ENCODE measurements at regions not wholly inside any gene's neighbourhood (a gene's known extent, or its start where the extent isn't known, plus 50 kb on each side); places are given as distances from the start of the nearest gene placed in this dataset.
"Not testable (repeated sequence)": the region's sequence is repeated elsewhere in the genome, so short reads cannot be mapped to it uniquely, and the experiment has no call there.

DNA sequence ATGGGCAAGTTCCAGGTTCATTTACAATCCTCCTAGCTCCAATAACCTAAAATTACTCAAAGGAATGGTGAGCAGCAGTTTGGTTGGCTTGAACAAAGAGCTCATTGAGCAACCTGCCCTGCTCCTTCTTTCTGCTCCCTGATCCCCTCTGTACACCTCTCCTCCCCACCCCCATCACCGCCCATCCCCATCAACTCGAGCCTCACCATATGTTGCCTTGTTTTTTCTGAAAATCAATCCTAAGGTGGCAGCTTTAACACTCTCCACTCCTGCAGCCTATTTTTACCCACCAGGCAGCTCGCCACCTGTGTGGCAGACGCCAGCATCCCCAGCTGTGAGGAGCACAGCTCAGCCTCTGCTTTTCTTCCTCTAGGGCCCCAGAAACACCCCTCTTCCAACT is 533.4 kb upstream of the BRINP1 start:
- no peak for DNase-seq

DNA sequence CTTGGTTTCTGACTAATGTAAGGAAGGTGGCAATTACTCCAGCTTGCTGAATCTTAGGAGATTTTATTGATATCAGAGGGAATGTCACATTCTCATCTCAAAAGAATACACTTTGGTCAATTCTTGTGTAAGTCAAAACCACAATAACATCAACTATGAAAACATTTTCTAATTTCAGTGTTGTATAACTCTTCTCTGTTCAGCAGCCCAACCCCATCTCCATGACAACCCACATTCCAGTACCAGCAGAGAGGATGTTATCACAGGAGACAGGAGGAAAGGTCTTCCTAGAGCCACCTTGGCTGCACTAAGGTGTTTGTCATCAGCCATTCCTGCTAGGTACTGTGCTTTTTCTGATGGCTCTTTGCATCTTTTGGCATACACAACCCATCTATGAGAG is 529.1 kb upstream of the BRINP1 start:
- no peak for DNase-seq

DNA sequence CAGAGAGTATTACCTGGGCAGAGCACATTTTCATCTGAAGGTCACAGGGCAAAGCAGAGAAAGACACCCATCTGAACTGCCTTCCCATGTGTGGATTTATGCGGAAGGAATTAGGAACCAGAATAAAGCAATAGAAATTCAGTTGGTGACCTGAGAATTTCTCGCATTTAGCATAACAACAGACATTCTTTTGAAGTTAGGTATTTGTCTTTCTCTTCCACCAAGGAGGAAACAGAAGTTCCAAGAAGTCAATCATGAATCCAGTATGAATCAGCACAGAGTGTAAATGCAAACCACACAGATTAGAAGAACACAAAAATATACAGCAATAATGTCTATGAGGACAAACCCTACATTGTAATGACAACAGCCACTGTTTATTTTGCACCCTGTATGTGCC is 515.2 kb upstream of the BRINP1 start:
- no peak for DNase-seq

DNA sequence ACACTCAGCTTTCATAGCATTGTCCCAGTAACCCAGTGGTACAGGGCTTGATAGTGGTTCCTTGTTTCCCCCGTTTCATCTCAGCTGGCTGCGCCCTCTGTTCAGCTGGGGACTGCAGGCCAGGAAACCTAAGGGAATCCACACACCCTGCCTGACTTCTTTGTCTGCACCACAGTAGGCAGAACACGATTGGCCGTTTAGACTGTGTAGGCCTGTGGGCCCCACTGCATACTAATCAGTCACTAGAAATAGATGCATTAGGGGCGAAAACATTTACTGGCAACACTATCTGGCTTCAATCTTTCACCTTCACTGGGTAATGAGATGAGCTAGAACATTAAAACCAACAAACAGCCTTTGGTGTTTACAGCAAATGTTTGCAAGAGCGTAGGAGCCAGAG is 512.7 kb upstream of the BRINP1 start:
- DNase-seq = no peak

DNA sequence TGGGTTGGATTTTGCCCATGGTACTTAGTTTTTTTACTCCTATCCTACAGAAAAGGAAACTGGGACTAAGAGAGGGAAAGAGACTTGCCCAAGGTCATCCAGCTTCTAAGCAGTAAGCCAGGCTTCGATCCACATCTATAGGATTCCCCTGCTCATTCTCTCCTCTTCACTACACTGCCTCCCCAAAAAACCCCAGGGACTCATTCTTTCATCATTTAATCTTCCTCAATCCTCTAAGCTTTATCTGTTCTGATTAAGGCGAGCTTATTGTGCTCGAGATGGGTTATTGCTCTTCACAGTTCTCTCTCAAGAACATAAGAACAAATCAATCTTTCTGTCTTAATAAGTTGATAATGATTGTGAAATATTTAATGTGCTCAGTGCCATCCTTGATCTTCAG is 511.1 kb upstream of the BRINP1 start:
- DNase-seq = no peak

DNA sequence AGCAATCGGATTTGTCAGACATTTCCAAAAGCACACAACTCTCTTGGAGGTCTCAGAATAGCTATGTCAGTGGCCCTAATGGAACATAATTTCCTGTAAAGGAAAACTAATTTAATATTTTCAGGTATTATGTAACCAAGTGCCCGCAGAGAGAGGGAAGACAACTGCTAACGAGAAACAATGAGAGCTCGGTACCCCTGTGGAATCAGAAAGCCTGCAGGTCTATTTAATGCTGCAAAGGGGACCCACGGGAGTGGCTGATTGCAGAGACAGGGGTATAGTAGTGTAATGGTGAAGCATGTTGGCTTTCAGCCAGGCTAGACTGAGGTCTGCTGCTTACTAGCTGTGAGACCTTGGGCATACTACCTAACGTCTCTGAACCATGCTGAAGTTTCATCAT is 508.1 kb upstream of the BRINP1 start:
- DNase-seq = no peak

DNA sequence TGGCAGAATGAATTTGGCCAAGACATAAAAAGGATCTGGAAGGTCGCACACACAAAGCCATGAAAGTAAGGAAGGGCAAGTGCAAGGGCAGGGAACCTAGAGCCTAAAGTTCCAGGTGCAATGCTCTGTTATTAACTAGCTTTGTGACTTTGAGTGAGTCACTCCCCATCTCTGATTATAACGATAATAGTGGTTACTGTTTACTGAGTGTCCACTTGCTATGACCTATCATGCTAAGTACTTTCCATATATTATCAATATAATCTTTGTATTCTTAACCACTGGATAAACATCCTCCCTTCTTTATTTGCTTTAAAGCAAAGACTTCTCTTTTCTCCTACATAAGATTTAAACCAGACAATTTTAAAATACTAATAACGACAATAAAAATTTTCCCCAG is 504.6 kb upstream of the BRINP1 start:
- DNase-seq = no peak

DNA sequence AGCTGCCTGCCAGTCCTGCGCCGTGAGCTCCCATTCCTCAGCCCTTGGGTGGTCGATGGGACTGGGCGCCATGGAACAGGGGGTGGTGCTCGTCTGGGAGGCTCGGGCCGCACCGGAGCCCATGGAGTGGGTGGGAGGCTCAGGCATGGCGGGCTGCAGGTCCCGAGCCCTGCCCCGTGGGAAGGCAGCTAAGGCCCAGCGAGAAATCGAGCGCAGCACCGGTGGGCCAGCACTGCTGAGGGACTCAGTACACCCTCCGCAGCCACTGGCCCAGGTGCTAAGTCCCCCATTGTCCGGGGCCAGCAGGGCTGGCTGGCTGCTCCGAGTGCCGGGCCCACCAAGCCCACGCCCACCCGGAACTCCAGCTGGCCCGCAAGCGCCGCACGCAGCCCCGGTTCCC is 501.0 kb upstream of the BRINP1 start:
- not testable (repeated sequence) for DNase-seq

DNA sequence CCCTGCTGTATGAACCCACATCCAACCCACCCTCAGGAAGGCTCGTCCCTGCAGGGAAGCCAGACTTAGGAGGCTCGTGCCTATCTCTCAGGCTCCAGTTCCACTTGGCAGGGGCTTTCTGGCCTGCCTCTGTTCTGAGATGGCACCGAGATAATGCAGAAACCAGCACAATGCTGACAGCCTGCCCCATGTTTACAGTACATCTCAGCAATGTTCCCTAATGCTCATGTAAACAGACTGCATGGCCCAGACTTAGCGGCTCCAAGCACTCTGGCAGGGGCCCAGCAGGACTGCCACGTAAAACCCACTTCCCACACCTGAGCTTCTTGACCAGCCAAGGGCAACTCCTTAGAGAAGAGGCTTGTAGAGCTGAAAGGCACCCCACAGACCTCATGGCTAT is 499.5 kb upstream of the BRINP1 start:
- no peak for DNase-seq

DNA sequence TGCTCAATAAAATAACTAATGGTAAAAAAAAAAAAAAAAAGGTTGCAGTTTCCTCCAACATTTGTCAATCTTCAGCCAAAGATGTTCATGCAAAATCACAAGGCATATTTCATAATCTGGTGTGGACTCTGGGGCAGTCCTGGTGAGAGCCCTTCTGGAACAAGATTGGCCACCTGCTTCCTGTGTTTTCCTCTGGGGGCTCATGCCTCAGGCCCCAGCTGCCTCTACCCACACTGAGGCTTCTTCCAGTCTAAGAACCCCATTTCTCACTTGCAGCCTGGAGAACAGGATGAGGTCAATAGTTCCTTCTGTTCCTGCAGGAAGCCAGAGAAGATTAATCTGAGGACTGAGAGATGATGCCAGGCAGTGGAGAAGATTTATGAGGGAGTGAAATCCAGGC is 492.6 kb upstream of the BRINP1 start:
- DNase-seq = no peak

DNA sequence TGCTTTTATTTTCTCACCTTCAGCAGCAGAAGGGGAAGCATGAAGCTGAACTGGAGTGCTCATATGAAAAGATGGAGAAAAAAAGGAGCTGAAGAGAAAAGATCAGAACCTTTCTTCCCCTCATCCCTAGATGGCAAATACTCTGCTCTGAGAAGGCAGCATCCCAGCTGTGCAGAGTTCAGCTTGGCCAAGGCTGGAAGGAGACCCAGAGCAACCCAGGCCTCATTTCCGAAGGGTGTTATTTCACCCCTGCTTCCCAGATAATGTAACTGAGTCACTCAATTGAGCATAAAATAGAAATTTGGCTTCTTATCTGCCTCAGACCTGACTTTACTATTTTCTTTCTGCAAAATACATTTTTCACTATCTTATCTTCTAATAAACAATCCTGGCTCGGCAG is 489.9 kb upstream of the BRINP1 start:
- no peak for DNase-seq

DNA sequence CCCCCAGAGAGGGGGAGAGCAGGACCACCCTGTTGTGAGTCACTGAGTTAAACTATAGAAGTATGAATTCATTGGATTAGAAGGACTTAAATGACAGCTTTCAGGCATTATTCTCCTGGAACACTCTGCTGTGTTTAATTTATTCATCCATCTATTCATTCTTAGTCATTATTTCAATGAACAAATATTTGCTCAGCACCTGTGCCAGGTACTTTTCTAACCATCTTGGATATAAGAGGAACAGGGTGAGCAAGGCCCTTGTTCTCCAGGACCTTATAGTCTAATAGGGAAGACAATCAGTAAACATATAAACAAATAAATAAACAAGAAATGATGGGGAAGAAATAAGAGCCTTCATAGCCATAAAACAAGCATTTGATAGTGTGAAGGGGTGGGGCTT is 483.9 kb upstream of the BRINP1 start:
- no peak for DNase-seq

DNA sequence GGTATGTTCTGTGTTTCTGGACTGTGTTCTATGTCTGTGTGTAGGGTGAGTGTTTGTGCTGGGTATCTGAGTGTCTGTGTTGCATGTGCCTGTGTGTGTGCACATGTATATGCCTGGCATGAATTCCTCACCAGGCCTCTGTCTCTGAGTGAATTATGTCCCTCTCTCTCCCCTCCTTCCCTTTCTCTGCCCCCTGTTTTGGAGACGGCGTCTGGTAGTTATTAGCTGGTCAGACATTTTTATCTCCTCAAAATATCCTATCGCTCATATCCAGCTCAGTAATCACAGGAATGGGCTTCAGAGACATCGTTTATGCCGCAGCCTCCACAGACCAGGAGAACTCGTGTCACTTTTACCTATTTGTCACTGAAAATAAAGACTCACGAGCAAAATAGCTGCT is 483.2 kb upstream of the BRINP1 start:
- DNase-seq = no peak

DNA sequence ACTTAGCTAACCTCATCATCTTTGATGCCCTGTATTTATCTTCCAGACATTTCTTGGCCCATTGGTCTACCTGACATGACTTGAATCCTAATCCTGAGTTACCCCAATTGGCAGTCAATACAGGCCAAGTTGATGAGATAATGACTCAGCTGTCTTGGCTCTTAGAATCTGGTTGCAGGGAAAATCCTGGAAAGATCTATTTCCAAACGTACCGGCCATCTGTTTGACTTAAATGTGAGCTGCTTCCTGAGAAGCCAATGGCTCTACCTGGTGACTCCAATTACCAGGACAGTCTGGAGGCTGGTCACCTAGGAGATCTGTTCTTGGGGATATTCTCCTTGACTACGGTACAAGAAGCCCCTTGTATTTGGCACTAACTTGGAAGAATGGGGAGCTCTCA is 475.2 kb upstream of the BRINP1 start:
- DNase-seq = no peak

DNA sequence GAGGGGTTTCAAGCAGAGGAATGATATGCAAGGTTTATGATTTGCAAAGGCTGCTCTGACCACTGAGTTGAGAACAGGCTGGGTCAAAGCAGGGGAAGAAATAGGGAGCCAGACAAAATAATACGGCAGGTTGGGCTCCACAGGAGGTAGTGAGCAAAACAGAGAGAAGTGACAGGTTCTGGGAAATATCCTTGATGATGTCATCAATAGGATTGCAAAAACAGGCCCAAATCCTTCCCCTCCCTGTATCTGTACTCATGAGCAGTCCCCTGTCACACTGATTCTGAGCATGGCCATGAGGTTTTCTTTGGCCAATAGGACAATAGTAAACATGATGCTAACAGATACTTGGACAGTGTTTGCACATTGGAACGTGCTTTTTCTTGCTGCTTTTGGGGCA is 471.8 kb upstream of the BRINP1 start:
- no peak for DNase-seq

DNA sequence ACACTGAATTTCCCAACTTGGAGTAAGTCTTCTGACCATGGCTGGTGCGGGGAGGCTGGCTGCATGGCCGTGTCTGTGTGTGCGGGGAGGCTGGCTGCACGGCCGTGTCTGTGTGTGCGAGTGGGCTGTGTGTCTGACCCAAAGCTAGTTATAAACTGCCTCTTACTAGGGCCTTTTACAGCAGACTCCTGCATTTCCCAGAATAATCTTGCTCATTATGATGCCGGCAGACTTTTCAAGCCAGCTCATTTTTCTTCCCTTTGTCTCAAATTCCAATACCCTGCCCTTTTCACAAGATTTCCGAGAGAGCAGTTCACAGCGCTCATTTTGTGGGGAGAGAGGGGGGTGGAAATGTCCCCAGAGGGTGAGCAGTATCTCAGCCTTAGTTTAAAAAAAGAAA is 470.7 kb upstream of the BRINP1 start:
- no peak for DNase-seq

DNA sequence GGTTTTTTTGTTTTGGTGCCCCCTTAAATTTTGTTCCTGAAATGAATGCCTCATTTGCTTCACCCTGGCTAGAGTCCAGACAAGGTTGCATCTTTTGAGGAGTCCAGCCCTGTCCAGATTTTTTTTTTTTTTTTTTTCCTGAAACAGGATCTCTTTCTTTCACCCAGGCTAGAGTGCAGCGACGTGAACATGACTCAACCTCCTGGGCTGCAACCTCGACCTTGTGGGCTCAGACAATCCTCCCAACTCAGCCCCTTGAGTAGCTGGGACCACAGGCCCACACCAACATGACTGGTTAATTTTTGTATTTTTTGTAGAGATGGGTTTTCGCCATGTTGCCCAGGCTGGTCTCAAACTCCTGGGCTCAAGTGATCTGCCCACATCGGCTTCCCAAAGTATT is 469.0 kb upstream of the BRINP1 start:
- DNase-seq = no peak

DNA sequence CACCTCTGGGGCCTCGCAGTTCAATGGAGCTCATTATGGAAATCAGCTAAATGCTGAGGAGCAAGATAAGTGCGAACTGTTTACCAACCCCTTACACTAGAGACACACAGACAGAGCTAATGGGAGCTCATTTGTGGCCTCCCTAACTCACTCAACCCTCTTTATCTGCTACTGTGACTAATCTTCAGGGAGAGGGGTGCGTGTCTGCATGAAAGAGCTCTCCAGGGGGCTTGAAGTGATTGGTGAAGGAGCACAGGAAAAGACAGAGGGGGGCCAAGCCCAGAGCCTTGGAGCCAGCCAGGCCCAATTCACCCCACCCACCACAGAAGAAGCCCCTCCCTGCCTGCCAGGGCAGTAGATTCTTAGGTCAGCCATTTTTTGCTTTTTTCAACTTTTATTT is 466.8 kb upstream of the BRINP1 start:
- DNase-seq = no peak

DNA sequence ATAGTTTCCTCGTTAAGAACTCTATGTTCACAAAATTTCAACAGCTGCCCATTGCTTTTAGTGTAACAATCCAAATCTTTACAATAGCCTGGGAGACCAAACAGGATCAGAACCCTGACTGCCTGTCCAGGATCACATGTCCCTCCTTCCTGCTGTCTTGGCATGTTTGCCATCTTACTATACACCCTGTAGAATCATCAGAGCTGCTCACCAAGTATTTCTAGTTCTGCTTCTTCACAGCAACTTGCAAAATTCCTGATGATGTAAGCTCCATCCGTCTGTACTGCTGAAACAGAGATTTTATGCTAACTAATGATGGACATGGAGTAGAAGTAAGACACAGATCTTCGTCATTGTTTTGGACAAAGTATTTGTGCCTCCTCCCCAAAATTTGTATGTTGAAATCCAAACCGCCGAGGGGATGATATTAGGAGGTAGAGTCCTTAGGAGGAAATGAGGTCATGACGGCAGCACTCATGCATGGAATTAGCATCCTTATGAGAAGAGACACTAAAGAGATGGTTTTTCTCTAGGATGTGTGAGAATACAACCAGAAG is 464.9 kb upstream of the BRINP1 start:
- no peak for DNase-seq

DNA sequence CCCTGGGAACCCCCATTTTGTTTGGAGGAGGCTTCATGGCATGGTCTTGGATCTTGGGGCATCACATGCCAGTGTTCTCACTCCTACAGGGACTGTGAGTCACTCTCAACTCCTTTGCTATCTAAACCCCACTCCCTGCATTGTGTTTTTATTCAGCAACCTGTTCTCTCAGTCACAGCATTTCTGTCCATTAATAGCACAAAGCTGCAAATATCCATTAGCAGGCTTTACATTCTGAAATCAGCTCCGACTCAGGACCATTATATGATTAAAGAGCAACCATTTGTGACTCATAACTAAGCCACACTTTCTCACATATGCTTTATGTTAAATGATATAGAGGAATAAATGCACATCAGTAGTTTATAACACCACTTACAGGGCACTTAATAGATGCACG is 462.1 kb upstream of the BRINP1 start:
- DNase-seq = no peak

DNA sequence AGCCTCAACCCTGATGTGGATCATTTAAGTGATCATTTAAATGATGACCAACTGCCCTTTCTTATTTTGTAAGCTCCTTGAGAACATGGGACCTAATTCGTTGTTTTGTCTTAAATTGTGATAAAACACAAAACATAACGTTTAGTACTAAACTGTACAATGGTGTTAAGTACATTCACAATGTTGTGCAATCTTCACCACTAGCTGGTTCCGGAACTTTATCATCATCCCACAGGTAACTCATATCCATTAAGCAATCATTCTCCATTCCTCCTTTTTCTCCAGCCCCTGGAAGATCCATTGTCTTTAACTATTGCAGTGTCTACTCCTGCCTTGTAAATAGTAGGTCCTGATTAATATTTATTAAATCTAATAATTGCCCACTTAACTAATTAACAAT is 460.5 kb upstream of the BRINP1 start:
- no peak for DNase-seq

DNA sequence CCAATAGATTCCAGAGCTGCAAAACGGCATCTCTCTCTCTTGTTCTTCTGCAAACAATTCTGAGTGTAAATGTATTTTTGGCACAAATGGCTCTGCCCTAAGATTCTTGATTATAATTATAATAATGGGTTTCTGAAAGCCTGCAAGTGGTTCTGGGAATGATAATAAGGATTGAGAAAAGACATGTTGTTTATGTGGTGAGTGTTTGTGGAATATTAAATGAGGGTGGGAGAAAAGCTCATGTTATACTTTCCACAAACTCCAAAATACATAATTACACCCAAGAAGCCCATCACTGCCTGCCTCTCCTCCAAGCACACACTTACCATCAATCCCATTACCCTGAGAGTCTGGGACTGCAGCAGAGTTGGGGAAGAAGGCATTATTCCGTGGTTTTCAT is 460.0 kb upstream of the BRINP1 start:
- no peak for DNase-seq

DNA sequence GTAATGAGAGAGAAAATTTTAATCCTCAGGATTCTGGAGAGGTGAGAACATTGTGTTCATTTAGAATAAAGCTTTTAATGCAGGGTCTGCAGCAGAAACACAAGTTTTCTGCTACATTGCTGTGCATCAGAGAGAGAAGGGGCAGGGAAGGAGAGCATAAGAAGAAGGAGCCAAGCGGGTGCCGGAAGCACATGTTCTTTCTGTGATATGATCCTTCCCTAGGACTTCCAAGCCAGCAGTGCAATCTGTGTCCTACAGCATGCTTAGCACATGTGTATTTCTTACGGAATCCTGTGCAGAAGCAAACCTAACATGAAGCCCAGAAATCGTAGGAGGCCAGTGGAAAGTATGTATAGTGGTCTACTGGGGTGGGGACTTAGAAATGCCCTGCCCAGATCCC is 458.3 kb upstream of the BRINP1 start:
- DNase-seq = no peak

DNA sequence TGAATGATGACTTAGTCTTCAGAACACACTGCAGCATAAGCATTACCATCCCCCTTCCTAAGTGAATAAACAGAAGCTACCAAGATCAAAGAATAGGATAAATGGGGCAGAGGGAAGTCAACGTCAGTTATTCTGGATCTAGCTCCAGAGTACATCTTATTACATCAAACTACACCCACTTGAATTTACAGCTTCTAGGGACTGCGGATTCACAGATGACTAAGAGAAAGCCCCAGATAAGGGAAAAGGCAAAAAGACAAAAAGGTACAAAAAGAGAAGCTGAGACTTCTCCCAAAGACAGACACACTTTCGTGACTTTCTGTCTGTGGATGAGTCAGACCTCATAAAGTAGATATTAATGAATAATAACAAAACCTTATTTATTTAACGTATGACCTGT is 457.9 kb upstream of the BRINP1 start:
- DNase-seq = no peak

DNA sequence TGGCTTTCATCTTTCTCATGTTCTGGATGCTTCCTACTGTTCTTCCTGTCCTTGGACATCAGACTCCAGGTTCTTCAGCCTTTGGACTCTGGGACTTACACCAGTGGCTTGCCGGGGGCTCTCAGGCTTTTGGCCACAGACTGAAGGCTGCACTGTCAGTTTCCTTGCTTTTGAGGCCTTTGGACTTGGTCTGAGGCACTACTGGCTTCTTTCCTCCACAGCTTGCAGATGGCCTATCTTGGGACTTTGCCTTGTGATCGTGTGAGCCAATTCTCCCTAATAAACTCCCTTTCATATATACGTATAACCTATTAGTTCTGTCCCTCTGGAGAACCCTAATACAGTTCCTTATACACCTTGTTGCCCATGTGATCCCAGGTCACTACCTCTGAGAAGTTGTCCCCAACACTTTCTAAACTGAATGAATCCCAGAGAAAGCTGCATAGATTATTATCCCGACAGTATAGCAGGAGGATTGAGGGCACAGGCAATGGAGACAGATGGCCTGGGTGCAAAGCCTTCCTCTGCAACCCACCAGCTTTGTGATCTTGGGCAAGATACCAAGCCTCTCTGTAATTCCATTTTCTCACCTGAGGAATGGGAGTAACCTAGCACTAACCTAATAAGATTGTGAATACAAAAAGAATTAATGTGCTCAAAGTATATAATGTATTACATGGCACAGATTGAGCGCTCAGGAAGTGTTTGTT is 449.6 kb upstream of the BRINP1 start:
- no peak for DNase-seq

Measured in CD4-positive, alpha-beta T cell treated with Interleukin-4 for 1 hour (primary cell).